DMS114 treated with DMSO at 0.1 percent for 48 hours (cell line): ENCODE measurements at regions not wholly inside any gene's neighbourhood (a gene's known extent, or its start where the extent isn't known, plus 50 kb on each side); places are given as distances from the start of the nearest gene placed in this dataset.

Source experiments
- DNase-seq: peaks from one replicate; lab custom pipeline; 2025; ENCODE audit not compliant: unreplicated experiment; lab: John Stamatoyannopoulos, UW

DNA sequence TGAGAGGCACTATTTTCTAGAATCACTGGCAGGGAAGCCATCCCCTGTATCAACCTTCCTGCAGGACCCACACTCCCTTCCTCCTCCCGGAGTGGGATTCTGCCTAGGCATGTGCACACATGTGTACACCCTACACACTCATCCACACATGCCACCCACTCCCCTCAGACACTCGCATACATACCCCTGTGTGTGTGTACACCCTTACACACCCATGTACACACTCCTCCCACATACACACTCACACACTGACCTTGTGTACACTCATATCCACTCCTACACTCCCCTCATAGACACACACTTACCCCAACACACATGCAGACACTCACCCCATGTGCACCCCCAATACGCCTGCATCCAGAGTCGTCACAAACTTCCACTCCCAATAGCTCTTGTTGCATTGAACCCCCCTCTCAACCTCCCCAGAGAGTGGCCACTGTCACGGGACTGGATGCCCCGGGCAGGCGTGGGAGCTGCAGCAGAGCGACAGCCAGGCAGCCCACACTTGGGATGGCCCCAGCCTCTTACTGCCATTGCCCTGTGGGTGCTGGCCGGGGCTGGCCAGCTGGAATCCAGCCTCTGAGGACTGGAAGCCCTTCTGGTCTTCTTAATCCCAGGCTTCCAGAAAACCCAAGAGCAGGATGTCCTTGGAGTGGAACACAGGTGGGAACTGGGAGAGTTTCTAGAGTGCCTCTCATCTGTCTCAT, 251.0 kb downstream of the LOXHD1 start:
- DNase-seq = no peak

DNA sequence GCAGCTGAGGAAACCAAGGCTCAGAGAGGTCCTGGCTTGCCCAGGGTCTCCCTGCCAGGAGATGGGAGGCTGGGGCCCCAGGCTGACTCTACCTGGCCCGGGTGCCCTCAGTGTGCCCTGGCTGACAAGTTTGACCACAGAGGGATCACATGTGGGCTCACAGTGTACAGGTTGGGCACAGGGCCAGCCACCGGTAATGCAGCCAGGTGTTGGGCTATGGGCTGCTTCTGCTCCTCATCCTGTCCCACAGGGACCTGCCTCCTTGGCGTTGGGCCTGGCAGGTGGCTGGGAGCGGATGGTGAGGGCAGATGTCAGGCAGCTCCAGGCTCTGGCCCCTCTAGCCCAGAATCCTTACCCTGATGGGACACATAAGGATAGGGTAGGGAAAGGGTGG, 250.5 kb downstream of the LOXHD1 start:
- DNase-seq = no peak

- no peak for DNase-seq
Measured at GRCh38 chr18:46407486-46408166, 249.4 kb downstream of the LOXHD1 start.

DNA sequence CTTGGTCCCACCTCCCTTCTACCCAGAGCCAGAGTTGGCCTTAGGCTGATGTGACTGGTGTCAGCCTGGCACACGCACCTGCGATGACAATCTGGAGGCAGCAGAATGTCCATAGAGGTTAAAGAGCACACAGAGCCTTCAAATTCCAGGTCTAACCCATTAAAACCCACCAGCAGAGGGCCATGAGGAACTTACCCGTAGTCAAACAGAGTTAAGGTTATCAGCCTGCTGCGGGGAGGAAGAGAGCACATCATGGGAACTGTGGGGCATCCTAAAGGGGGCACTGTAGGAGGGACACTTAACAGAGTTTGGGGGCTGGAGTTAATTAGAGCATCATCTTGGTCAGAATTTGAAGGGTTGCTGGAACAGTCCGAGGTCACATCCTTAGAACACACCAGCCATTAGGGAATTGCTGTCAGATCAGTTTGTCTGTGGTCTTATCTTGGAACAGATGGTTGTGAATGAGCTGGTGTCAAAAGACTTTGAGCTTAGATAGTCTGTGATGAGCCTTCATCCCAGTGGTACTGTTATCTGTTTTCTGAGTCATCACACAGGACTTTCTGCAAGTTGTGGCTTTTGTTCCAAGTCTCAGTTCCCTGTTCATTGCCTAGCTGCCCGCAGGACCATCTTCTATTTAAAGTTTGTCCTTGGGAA, 248.6 kb downstream of the LOXHD1 start:
- DNase-seq = no peak

GRCh38 chr18:46411191-46411828, 245.7 kb downstream of the LOXHD1 start:
- DNase-seq = no peak

GRCh38 chr18:46411867-46412690, 244.9 kb downstream of the LOXHD1 start:
- no peak for DNase-seq

DNA sequence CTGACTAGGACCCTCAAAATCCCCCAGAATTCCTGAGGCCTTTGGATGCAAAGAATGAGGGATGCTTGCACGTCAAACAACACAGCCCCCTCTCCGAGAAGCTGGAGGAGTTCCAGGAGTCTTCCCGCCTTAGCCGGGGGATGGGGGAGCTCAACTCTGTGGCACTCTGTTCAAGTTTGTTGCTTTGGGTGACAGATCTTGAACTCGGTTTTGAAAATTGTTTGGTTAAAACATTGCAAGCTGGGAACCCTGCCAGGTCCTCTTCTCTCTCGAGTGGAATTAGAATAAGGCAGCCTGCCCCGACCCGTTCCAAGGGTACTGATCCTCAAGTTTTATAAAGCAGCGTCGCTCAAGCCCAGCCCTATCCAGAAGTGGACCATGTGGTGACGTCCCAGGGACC, 244.1 kb downstream of the LOXHD1 start:
- DNase-seq = no peak

DNA sequence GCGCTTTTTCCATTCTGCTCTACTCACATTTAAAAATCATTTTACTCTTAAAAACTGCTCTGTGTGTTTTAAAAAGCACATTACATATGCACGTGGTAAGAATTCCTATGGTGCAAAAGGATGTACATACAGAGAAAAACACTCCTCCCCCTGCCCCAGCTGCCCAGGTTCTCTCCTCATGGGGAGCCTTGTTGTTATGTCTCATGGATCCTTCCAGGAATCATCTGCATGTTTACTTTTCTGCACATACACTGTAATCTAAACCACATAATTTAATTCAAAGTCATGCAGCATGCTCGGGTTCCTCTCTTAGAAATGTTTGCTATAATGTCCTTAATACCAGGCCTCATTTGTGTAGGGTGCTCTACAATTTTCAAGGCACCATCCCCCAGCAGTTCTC, 243.3 kb downstream of the LOXHD1 start:
- no peak for DNase-seq

GRCh38 chr18:46414863-46415262, 242.2 kb downstream of the LOXHD1 start:
- no peak for DNase-seq

DNA sequence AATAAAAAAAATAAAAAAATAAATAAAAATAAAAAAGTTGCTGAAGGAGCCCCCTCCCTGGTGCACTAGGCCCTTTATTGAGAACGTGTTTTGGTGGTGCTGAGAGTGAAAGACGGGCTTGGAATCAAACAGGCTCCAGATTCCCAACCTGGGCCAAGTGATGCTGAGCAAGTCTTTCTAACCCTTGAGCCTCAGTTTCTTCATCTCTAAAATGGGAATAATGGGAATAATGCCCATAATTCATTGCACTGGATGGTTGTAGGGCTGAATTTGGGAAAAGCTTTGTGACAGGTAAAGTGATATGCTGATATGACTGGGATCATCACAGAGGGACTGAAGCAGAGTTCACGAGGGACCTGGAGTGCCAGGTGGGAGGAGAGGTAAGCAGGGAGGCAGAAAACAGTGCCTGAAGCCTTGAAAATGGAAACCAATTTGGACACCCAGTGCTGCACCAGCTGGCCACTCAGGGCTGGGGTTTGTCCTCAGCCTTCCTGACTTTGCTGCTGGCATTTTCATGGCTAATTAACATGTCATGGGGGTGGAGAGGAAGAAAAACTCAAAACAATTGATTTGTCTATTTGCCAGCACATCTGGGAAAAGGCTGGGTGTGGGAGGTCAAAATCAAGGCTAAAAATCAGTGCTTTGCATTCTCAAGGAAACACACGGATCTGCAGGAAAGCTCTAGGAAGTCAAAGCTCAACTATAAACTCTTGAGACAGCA, 241.3 kb downstream of the LOXHD1 start:
- DNase-seq = no peak

DNA sequence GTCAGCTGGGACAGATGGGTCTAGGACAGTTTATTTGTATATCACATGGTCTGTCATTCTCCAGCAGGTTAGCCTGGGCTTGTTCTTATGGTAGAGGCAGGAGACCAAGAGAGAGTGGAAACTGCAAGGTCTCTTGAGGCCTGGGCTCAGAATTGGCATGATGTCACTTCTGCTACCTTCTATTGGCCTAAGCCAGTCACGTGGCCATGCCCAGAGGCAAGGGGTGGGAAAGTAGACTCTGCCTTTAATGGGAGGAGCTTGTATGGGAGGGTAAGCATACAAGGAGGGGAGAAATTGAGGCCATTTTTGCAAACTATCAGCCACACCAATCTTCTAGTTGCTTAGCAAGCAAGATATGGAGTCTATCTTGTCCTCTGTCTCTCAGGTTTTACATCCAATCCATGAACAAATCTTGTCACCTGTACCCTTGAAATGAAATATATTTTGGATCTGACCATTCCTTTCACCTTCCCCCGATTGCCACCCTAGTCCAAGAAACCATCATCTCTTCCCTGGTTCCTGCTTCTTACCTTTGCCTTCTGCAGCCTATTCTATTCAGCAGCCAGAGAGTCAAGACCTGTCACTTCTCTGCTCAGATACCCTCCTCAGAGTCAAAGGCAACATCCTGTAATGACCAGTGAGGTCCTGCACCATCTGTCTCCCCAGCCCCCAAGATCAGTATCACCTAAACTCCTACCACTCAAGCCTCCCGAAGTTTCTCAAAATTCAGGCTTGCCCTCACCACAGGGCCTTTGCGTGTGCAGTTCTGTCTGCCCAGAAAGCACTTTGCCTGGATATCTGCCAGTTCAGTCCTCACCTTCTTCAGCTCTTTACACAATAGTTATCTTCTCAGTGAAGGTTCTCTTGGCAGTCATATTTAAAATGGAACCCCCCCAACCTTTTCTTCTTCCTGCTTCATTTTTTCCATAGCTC, 240.0 kb downstream of the LOXHD1 start:
- DNase-seq = no peak

GRCh38 chr18:46418663-46419260, 238.3 kb downstream of the LOXHD1 start:
- DNase-seq = no peak

DNA sequence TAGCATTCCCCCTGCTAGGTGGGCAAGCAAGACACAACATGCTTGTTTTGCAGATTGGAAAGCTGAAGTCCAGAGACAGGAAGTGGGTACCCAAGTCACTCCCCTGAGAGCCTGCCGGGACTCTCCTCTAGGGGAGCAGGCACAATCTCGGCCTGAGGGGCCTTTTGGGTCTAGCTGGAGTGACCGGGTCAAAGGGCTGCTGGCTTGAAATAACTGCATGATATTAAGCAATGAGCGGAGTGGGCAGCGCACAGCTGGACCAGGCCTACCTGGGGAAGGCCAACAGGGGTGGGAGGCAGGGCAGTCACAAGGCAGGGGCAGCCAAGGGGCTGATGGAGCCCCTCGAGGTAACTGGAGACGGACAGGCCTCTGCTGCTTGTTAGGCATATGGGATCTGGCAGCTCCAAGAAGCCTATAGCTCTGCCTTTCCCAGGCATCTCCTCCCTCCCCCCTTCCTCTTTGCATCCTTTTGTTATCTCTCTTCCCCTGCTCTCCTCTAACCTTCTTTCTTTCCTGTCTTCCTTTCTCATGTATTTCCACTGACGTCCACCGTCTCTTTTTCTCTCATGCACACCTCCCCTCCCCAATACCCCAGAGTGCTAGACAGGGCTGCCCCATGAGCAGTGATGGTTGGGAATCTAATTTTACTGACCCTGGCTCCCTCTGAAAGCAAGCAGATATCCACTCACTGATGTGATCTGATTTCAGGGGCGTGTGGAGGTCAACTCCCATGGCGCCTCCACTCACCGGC, 237.5 kb downstream of the LOXHD1 start:
- DNase-seq = no peak

GRCh38 chr18:46421973-46422551, 235.0 kb downstream of the LOXHD1 start:
- DNase-seq = no peak

- DNase-seq = no peak
Measured at GRCh38 chr18:46422552-46423055, 234.4 kb downstream of the LOXHD1 start.

DNA sequence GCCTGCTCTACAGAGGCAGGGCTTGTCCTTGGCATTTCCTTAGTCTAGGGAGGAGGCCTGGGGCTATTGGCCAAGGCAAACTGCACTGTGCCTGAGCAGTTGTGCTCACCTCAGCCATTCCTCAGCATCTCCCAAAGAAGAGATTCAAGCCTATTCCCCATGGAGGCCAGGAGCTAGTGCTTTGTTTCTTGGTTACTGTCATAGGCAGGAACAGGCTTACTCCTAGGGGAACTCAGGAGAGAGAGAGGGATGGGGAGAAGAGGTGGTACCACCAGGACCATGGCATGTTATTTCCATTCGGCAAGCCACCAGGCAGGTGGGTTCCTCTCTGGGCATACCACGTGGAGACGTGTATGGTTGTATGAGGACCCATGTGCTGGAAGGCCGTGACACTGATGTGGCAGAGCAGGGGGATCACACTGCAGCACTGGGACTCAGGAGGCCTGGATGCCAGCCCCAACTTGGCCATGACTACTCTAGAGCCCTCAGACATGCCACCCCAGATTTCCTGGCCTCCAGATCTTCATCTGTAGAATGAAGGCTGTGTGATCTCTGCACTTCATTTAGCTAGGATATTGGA, 233.7 kb downstream of the LOXHD1 start:
- DNase-seq = no peak

DNA sequence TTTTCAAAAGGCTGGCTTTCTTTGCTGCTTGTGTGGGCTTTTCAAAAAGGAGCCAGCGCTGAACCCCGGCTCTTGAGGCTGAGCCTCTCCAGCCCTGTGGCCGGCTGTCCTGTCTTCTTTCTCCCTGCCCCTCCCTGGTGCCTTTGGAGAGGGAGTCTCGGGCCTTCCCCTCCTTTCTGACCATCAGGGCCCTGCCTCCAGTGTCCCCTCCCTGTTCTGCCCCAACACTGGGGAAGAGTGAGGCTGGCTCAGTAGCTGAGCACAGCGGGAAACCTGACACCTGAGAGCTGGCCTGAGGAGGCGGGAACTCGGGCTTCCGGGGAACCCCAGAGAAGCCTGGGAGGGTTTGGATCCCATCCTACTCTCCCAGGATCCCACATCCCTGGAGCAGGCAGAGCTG, 232.1 kb downstream of the LOXHD1 start:
- no peak for DNase-seq
